ENCODE measurements at regions not wholly inside any gene's neighbourhood (a gene's known extent, or its start where the extent isn't known, plus 50 kb on each side); places are given as distances from the start of the nearest gene placed in this dataset.

DNA sequence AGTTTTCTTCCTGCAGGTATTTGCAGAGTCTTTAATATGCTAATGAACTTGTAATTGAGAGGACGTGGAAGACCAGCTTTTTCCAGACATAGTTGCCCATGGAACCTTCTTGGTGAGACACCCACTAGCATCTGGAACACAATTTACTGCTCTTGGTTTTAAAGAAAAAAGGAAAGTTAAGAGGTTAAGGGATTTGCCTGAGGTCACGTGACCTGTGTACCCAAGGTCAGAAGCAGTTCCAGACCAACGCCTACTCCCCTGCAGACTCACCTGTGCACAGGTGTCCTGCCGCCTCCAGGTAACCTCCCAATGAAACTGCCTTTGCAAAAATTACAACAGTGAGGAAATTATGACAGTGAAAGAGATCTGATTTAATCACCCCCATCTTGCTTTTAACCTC lies 172.7 kb downstream of the ANAPC1 start:
- TF ChIP-seq, protein P1, sequence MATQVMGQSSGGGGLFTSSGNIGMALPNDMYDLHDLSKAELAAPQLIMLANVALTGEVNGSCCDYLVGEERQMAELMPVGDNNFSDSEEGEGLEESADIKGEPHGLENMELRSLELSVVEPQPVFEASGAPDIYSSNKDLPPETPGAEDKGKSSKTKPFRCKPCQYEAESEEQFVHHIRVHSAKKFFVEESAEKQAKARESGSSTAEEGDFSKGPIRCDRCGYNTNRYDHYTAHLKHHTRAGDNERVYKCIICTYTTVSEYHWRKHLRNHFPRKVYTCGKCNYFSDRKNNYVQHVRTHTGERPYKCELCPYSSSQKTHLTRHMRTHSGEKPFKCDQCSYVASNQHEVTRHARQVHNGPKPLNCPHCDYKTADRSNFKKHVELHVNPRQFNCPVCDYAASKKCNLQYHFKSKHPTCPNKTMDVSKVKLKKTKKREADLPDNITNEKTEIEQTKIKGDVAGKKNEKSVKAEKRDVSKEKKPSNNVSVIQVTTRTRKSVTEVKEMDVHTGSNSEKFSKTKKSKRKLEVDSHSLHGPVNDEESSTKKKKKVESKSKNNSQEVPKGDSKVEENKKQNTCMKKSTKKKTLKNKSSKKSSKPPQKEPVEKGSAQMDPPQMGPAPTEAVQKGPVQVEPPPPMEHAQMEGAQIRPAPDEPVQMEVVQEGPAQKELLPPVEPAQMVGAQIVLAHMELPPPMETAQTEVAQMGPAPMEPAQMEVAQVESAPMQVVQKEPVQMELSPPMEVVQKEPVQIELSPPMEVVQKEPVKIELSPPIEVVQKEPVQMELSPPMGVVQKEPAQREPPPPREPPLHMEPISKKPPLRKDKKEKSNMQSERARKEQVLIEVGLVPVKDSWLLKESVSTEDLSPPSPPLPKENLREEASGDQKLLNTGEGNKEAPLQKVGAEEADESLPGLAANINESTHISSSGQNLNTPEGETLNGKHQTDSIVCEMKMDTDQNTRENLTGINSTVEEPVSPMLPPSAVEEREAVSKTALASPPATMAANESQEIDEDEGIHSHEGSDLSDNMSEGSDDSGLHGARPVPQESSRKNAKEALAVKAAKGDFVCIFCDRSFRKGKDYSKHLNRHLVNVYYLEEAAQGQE (IDR thresholded peaks at IDR 0.05; ENCODE audit: insufficient read depth in 1 of 2, low read depth in 2 of 2, low read length in 2 of 2) = no peak
- TF ChIP-seq POLR2AphosphoS5 (IDR thresholded peaks at IDR 0.05; ENCODE audit: low read depth, low read length) (no peak), FOXP2 (optimal IDR thresholded peaks at IDR 0.05; ENCODE audit: borderline replicate concordance, extremely low read depth, extremely low read length, insufficient read depth) (no peak), SIN3A (IDR thresholded peaks at IDR 0.05; ENCODE audit: borderline replicate concordance, insufficient read depth, low read length) (no peak), TAF1 (IDR thresholded peaks at IDR 0.05; ENCODE audit: borderline replicate concordance, insufficient read depth, low read length) (no peak)

DNA sequence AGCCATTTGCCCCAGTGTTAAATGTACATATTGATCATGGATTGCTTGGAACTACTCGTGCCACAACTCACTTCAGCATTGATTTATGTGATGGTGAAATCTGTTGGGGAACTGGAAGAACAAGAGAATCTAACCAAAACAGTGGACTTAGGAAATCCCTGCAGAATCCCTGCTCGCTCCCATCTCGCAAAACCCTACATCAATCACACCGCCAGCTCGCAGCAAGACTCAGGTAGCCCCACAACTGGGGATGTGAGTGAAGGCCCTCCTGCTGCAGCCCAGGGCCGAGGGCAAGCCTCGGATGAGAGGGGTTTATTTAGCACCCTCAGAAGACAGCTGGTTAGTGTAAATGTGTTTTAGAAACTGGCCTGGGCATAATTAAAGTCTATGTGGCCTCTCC lies 171.6 kb downstream of the ANAPC1 start:
- TF ChIP-seq SIN3A (IDR thresholded peaks at IDR 0.05; ENCODE audit: borderline replicate concordance, insufficient read depth, low read length) = no peak
- no peak for TF ChIP-seq POLR2AphosphoS5 (IDR thresholded peaks at IDR 0.05; ENCODE audit: low read depth, low read length)
- TF ChIP-seq, protein P1 (IDR thresholded peaks at IDR 0.05; ENCODE audit: insufficient read depth in 1 of 2, low read depth in 2 of 2, low read length in 2 of 2) = no peak
- TF ChIP-seq TAF1 (IDR thresholded peaks at IDR 0.05; ENCODE audit: borderline replicate concordance, insufficient read depth, low read length) = no peak
- TF ChIP-seq FOXP2 (optimal IDR thresholded peaks at IDR 0.05; ENCODE audit: borderline replicate concordance, extremely low read depth, extremely low read length, insufficient read depth) = no peak

DNA sequence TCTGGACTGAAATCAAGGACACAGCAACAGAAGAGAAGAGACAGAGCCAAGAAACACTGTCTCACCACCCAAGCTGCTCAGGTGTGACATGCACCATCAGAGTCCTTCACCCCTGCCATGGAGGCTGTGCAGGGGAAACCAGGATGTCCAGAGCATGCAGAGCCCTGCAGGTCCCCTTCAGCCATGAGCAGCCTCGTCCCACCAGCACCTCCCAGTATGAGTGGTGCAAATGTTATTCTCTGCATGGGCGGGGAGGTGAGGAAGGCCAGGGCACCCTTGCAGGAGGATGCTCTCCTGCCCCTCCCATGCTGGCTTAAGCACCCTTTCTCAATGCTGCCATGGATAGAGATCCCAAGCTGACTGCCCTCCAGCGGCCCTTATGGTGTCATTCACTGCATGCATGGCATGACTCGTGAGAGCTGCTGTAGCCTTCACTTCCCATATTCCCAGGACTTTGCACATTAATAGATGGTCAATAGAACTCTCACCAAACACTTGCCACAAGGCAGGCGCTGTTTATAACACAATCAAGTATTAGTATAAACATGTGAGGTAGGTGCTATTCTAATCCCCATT lies 171.0 kb downstream of the ANAPC1 start:
- TF ChIP-seq SIN3A (IDR thresholded peaks at IDR 0.05; ENCODE audit: borderline replicate concordance, insufficient read depth, low read length) = no peak
- TF ChIP-seq FOXP2 (optimal IDR thresholded peaks at IDR 0.05; ENCODE audit: borderline replicate concordance, extremely low read depth, extremely low read length, insufficient read depth) = no peak
- TF ChIP-seq TAF1 (IDR thresholded peaks at IDR 0.05; ENCODE audit: borderline replicate concordance, insufficient read depth, low read length) = no peak
- TF ChIP-seq, protein P1 (IDR thresholded peaks at IDR 0.05; ENCODE audit: insufficient read depth in 1 of 2, low read depth in 2 of 2, low read length in 2 of 2) = no peak

DNA sequence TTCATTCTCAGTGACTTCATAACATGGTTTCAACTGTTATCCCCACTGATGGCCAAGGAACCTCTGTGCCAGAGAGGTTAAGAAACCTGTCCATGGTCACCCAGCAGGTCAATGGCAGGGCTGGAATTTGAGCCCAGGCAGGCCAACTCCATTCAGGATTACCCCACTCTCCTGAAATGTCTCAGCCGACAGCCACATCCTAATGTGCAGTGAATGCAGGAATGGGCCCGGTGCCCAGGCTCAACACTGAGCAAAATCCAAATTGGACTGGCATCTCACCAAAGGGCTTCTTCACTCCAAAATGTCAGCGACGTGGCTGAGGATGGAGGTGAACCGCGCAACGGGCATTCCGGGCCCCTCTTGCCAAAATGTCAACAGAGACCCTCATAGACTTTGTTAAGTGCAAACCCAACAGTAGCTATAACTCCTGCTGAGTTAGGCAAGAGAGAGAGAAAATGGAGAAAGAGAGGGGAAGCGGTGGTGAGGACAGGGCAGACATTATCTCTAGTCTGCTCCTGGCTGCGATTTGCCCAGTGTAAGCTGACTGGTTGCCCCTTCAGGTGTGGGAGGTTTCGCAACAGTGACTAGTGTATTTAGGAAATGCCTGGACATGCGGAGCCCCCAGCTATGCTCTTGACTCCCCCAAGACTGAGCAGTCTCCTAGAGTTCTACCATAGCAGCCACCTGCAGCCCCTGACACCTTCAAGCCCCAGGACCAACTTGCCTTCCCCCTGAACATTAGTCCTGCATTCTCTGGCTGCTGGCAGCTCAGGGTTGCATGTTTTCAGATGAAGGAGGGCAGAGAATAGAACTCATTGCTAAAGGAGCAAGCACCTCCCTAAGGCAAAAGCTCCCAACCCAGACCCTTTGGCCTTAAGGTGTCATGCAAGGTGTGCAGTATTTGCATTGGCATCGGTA lies 167.7 kb downstream of the ANAPC1 start:
- TF ChIP-seq TAF1 (IDR thresholded peaks at IDR 0.05; ENCODE audit: borderline replicate concordance, insufficient read depth, low read length) = no peak
- TF ChIP-seq, protein P1 (IDR thresholded peaks at IDR 0.05; ENCODE audit: insufficient read depth in 1 of 2, low read depth in 2 of 2, low read length in 2 of 2) = no peak
- TF ChIP-seq POLR2AphosphoS5 (IDR thresholded peaks at IDR 0.05; ENCODE audit: low read depth, low read length) = no peak
- no peak for TF ChIP-seq FOXP2 (optimal IDR thresholded peaks at IDR 0.05; ENCODE audit: borderline replicate concordance, extremely low read depth, extremely low read length, insufficient read depth)
- TF ChIP-seq SIN3A (IDR thresholded peaks at IDR 0.05; ENCODE audit: borderline replicate concordance, insufficient read depth, low read length) = no peak

All from PFSK-1 (cell line).